ENCODE measurements at regions not wholly inside any gene's neighbourhood (a gene's known extent, or its start where the extent isn't known, plus 50 kb on each side); places are given as distances from the start of the nearest gene placed in this dataset.

DNA sequence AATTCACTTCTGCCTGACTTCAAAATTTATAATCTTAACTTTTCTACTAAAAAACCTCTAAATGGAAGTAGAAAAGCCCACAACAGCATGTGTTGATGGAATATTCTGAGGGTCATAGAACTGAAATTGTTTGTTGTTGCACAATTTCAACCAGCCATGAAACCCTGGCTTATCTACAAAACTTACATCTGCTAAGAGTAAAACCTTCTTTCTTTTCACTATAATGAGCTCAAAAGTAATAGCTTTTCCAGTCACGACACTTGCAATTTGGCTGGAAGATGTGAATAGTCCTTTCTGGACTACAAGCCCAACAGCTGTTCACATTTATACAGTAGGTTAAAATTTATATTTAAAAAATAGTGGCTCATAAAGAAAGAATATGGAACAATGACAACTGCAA is 250.0 kb downstream of the GPAT3 start (continued):
- no peak for TF ChIP-seq CHD1 (IDR thresholded peaks at IDR 0.05; ENCODE audit: low read depth, low read length)
- TF ChIP-seq KLF5 (IDR thresholded peaks at IDR 0.05; ENCODE audit: partially characterized antibody): no peak
- no peak for TF ChIP-seq ZNF384 (IDR thresholded peaks at IDR 0.05; ENCODE audit: borderline replicate concordance, low read depth, low read length)
- TF ChIP-seq RUNX3 (IDR thresholded peaks at IDR 0.05; ENCODE audit: low read length): no peak
- TF ChIP-seq NR2C2 (IDR thresholded peaks at IDR 0.05; ENCODE audit: borderline replicate concordance, control insufficient read depth, insufficient read length, low read depth): no peak

DNA sequence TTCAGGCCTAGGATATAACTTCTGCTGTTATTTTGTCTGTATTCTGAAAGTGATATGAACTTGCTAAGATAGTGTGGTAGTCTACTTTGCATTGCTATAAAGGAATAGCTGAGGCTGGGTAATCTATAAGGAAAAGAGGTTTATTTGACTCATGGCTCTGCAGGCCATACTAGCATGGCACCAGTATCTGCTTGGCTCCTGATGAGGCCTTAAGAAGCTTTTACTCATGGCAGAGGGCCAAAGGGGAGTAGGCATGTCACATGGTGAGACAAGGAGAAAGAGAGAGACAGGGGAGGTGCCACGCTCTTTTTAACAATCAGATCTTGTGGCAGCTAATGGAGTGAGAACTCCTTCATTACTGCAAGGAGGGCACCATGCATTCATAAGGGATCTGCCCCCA is 247.3 kb downstream of the GPAT3 start:
- SMC1A ChIA-PET (ENCODE audit: uncharacterized antibody, unreplicated experiment): interaction anchor here (0.5 kb wide), 1 partner anchor 493 kb away, joined by 3 read pairs; no protein-coding TSS in a partner anchor
- intact Hi-C loops (cut with micrococcal nuclease; ENCODE audit: unreplicated experiment) (no loop called here), in situ Hi-C loops (cut with MboI) (no loop called here)
- Histone ChIP-seq H3K27ac (ENCODE audit: control insufficient read depth, insufficient read depth) (no peak overlapping the region), H3K4me1 (ENCODE audit: control insufficient read depth, insufficient read depth, low read length) (no peaks in the 10 kb centered on the region), H3K4me2 (ENCODE audit: control insufficient read depth, insufficient read depth) (no peak overlapping the region), H3K9ac (ENCODE audit: control insufficient read depth, insufficient read depth, low read length) (no peak overlapping the region), H3K79me2 (ENCODE audit: control insufficient read depth, insufficient read depth, low read length) (no peaks in the 10 kb centered on the region), H3K4me3 (no peak overlapping the region), H3K27me3 (replicated peaks in 1 of 2; ENCODE audit: control insufficient read depth in 2 of 2, insufficient read depth in 2 of 2, low read length in 1 of 2) (no peaks in the 10 kb centered on the region; a peak in 1 of 4 replicates), H4K20me1 (ENCODE audit: control insufficient read depth, insufficient read depth) (no peaks in the 10 kb centered on the region), H3K36me3 (ENCODE audit: control insufficient read depth in 2 of 2, insufficient read depth in 2 of 2, low read length in 1 of 2) (no peaks in the 10 kb centered on the region), H2AFZ (ENCODE audit: control insufficient read depth, low read depth, low read length) (no peak overlapping the region), H3K9me3 (replicated peaks; ENCODE audit: control insufficient read depth, insufficient read depth, low read length) (no peaks in the 10 kb centered on the region)
- FAIRE-seq: no peak
- POLR2A ChIA-PET: no interaction called here
- no peak for ATAC-seq
- CTCF ChIA-PET: no interaction called here
- BruUV-seq (replicated peaks): no TSS peak
- RAD21 ChIA-PET (ENCODE audit: unreplicated experiment): interaction anchor here (1.0 kb wide), 1 partner anchor 27 kb away, joined by 3 read pairs; no protein-coding TSS in a partner anchor
- WGBS (ENCODE audit: insufficient coverage, insufficient replicate concordance, low lambda C conversion rate, missing lambda C conversion rate): 0% methylated on average over 1 of the region's 1 CpG
- DNase-seq (ENCODE audit: low read depth, low spot score): no peak
- no peak for TF ChIP-seq POLR2A (IDR thresholded peaks at IDR 0.05; ENCODE audit: low read depth, low read length)
- TF ChIP-seq HDAC2 (IDR thresholded peaks at IDR 0.05): no peak
- TF ChIP-seq JUNB (IDR thresholded peaks at IDR 0.05): no peak
- TF ChIP-seq CHD1 (IDR thresholded peaks at IDR 0.05; ENCODE audit: low read depth, low read length): no peak
- TF ChIP-seq ZBTB40 (IDR thresholded peaks at IDR 0.05; ENCODE audit: borderline replicate concordance): no peak
- TF ChIP-seq BMI1 (IDR thresholded peaks at IDR 0.05; ENCODE audit: borderline replicate concordance): no peak
- TF ChIP-seq, protein P1, sequence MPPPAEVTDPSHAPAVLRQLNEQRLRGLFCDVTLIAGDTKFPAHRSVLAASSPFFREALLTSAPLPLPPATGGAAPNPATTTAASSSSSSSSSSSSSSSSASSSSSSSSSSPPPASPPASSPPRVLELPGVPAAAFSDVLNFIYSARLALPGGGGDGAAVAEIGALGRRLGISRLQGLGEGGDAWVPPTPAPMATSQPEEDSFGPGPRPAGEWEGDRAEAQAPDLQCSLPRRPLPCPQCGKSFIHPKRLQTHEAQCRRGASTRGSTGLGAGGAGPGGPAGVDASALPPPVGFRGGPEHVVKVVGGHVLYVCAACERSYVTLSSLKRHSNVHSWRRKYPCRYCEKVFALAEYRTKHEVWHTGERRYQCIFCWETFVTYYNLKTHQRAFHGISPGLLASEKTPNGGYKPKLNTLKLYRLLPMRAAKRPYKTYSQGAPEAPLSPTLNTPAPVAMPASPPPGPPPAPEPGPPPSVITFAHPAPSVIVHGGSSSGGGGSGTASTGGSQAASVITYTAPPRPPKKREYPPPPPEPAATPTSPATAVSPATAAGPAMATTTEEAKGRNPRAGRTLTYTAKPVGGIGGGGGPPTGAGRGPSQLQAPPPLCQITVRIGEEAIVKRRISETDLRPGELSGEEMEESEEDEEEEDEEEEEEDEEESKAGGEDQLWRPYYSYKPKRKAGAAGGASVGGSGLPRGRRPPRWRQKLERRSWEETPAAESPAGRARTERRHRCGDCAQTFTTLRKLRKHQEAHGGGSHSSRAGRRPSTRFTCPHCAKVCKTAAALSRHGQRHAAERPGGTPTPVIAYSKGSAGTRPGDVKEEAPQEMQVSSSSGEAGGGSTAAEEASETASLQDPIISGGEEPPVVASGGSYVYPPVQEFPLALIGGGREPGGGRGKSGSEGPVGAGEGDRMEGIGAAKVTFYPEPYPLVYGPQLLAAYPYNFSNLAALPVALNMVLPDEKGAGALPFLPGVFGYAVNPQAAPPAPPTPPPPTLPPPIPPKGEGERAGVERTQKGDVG (CRISPR knock-in tag; IDR thresholded peaks at IDR 0.05): no peak
- no peak for TF ChIP-seq MYC (IDR thresholded peaks at IDR 0.05; ENCODE audit: insufficient read depth, insufficient read length, insufficient replicate concordance, low read length, severe bottlenecking)
- TF ChIP-seq ZSCAN29 (IDR thresholded peaks at IDR 0.05): no peak
- TF ChIP-seq IKZF1 (conservative IDR thresholded peaks at IDR 0.05): no peak
- no peak for TF ChIP-seq TCF12 (IDR thresholded peaks at IDR 0.05; ENCODE audit: low read depth, low read length)
